Osteocyte (in vitro differentiated cells): ENCODE measurements at regions not wholly inside any gene's neighbourhood (a gene's known extent, or its start where the extent isn't known, plus 50 kb on each side); places are given as distances from the start of the nearest gene placed in this dataset.

Experiments
- DNase-seq: peaks from one replicate; pipeline ENCODE4 v3.0.0; 2021; ENCODE audit warnings: mixed read lengths; ENCODE audit not compliant: unreplicated experiment; ENCODE audit errors: extremely low spot score
- H3K27ac Mint-ChIP-seq: one replicate; pipeline ENCODE4 v1.8.0; 2021; ENCODE audit warnings: mild to moderate bottlenecking, mixed read lengths; ENCODE audit not compliant: unreplicated experiment
- H3K27me3 Mint-ChIP-seq: one replicate; pipeline ENCODE4 v1.8.0; 2021; ENCODE audit warnings: mixed read lengths; ENCODE audit not compliant: unreplicated experiment
- H3K36me3 Mint-ChIP-seq: one replicate; pipeline ENCODE4 v1.8.0; 2021; ENCODE audit warnings: mixed read lengths; ENCODE audit not compliant: unreplicated experiment
- H3K4me1 Mint-ChIP-seq: one replicate; pipeline ENCODE4 v1.8.0; 2021; ENCODE audit warnings: mixed read lengths; ENCODE audit not compliant: unreplicated experiment
- H3K4me3 Mint-ChIP-seq: one replicate; pipeline ENCODE4 v1.8.0; 2021; ENCODE audit warnings: mild to moderate bottlenecking, moderate library complexity, mixed read lengths; ENCODE audit not compliant: unreplicated experiment
- H3K9me3 Mint-ChIP-seq: one replicate; pipeline ENCODE4 v1.8.0; 2021; ENCODE audit warnings: mixed read lengths; ENCODE audit not compliant: unreplicated experiment
- CTCF ChIP-seq: fragments of 200-600 bp; sonication (generic); IDR thresholded peaks from 2 replicates; pipeline ENCODE4 v1.5.0; 2021; ENCODE audit warnings: antibody characterized with exemption, mild to moderate bottlenecking, moderate library complexity

DNA sequence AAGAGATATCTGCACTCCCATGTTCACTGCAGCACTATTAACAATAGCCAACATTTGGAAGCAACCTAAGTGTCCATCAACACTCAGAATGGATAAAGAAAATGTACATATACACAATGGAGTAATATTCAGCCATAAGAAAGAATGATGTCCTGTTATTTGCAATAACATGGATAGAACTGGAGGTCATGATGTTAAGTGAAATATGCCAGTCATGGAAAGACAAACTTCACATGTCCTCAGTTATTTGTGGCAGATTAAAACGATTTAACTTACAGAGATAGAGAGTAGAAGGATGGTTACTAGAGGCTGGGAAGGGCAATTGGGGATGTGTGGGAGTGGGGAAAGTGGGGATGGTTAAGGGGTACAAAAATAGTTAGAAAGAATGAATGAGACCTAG, 110.3 kb upstream of the PCSK5 start:
- DNase-seq = no peak
- H3K36me3 Mint-ChIP-seq = no peaks in the 10 kb centered on the region
- H3K27me3 Mint-ChIP-seq = peaks cover 26% of the 10 kb centered on the region
- no peak overlapping the region for H3K27ac Mint-ChIP-seq
- H3K4me1 Mint-ChIP-seq = no peaks in the 10 kb centered on the region
- H3K9me3 Mint-ChIP-seq = peaks cover 12% of the 10 kb centered on the region
- H3K4me3 Mint-ChIP-seq = no peak overlapping the region
- TF ChIP-seq CTCF = no peak

DNA sequence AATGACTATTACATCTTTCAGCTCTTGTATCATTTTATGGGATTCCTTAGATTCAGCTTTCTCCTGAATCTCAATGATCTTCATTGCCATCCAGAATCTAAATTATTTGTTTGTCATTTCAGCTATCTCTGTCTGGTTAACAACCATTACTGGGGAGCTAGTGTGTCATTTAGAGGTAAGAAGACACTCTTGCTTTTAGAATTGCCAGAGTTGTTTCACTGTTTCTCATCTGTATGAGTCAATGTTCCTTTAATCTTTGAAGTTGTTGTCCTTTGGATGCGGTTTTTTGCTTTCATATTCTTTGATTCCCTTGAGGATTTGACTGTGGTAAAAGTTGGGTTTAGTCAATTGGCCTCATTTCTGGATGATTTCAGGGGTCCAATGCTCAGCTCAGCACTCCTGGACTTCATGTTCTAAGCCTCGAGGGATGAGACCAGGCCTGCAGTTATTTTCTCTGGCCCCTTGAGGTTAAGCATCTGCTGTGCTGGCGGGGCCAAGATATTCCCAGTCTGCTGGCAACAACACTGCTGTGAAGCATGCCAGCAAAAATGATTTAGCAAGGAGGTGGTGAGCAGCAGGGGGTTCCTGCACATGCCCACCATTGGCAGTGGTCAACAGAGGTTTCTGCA, 102.4 kb upstream of the PCSK5 start:
- no peak for TF ChIP-seq CTCF
- no peak for DNase-seq
- Mint-ChIP-seq H3K9me3 (peaks cover 17% of the 10 kb centered on the region), H3K4me1 (peaks cover 17% of the 10 kb centered on the region), H3K4me3 (peak overlapping the region; percentile 27), H3K27ac (peak overlapping the region; percentile 73), H3K36me3 (peaks cover 4% of the 10 kb centered on the region), H3K27me3 (peaks cover 11% of the 10 kb centered on the region)

DNA sequence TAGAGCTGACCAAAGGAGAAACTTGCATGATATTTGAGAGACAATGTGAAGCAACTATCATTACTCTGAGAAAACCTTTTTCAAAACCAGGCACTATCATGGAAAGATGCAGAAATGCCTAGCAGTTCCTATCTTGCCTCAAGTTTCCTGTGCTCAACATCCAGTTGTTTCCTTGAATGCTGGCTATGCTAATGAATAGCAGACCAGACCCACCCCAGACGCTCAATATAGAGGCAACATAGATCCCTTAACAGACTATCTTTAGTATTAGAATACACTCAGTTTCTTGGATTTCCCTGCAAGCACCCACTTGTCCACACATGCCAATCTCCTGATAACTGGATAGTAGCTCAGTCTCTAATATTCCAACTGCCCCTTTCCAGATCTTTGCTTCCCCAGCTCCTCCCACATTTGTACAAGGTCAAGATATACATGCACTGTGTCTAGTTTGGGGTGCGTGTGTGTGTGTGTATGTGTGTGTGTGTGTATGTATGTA, 93.3 kb upstream of the PCSK5 start:
- no peaks in the 10 kb centered on the region for H3K27me3 Mint-ChIP-seq
- no peaks in the 10 kb centered on the region for H3K36me3 Mint-ChIP-seq
- no peak for TF ChIP-seq CTCF
- no peak overlapping the region for H3K27ac Mint-ChIP-seq
- peaks cover 14% of the 10 kb centered on the region for H3K4me1 Mint-ChIP-seq
- no peak for DNase-seq
- H3K4me3 Mint-ChIP-seq = no peak overlapping the region
- H3K9me3 Mint-ChIP-seq = peaks cover 6% of the 10 kb centered on the region

DNA sequence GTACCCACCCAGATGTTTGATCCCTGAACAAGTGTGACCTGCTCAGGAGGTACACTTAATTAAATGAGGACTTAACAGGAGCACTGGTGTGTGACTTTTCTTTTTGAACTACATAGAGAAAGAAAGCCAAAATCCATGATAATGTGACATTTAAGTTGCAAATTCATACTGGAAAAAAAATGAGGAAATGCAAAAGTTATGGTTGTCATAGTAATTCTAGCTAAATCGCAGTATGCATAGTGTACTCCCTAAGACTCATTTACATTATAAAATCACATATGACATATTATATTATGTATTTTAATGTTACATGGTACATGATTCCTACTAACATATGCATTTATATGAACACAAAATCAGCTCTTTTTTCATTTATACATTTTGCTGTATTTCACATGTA, 92.0 kb upstream of the PCSK5 start:
- H3K4me3 Mint-ChIP-seq = no peak overlapping the region
- TF ChIP-seq CTCF = no peak
- DNase-seq = no peak
- H3K27ac Mint-ChIP-seq = no peak overlapping the region
- H3K4me1 Mint-ChIP-seq = peaks cover 26% of the 10 kb centered on the region
- no peaks in the 10 kb centered on the region for H3K27me3 Mint-ChIP-seq
- no peaks in the 10 kb centered on the region for H3K36me3 Mint-ChIP-seq
- H3K9me3 Mint-ChIP-seq = peaks cover 6% of the 10 kb centered on the region

DNA sequence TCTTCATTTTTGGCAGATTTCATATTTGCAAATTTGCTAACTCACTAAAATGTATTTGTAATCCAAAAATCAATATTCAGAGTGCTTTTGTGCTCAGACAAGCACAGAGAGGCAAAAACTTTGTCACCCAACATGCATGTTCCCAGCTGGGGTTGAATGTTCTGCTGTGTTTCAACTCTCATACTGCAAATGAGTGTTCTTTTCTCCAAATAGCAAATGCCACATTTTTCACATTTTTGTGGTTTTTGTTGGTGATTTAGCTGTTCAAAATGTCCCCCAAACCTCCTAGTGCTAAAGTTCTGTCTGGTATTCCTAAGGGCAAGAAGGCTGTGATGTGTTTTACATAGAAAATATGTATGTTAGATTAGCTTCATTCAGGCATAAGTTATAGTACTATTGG, 87.3 kb upstream of the PCSK5 start:
- Mint-ChIP-seq H3K27ac (peak overlapping the region; percentile 67), H3K4me1 (peaks cover 40% of the 10 kb centered on the region), H3K27me3 (no peaks in the 10 kb centered on the region), H3K9me3 (no peaks in the 10 kb centered on the region), H3K36me3 (no peaks in the 10 kb centered on the region), H3K4me3 (no peak overlapping the region)
- no peak for TF ChIP-seq CTCF
- DNase-seq = no peak
